GM19372 (cell line): ENCODE measurements at regions not wholly inside any gene's neighbourhood (a gene's known extent, or its start where the extent isn't known, plus 50 kb on each side); places are given as distances from the start of the nearest gene placed in this dataset.

Experiments
- ATAC-seq: cut with Tn5 transposase; IDR thresholded peaks from one replicate; pipeline ENCODE4 v1.9.1; 2021; ENCODE audit warnings: mild to moderate bottlenecking, low read depth, moderate library complexity; ENCODE audit not compliant: unreplicated experiment

GRCh38 chr14:54335569-54336155, 61.1 kb upstream of the CDKN3 start:
- no peak for ATAC-seq

- ATAC-seq, result no peak
These were observed 59.5 kb upstream of the CDKN3 start for GRCh38 chr14:54337314-54337713.

- no peak for ATAC-seq
These were observed 58.0 kb upstream of the CDKN3 start for GRCh38 chr14:54338696-54339317.

GRCh38 chr14:54339771-54340170, 57.0 kb upstream of the CDKN3 start:
- ATAC-seq, result no peak

GRCh38 chr14:54342806-54343205, 54.0 kb upstream of the CDKN3 start:
- no peak for ATAC-seq

- ATAC-seq, result no peak
These were observed 53.3 kb upstream of the CDKN3 start for GRCh38 chr14:54343272-54344121.

GRCh38 chr14:54344445-54344844, 52.4 kb upstream of the CDKN3 start:
- ATAC-seq, result no peak

- ATAC-seq, result no peak
These were observed 50.5 kb upstream of the CDKN3 start for GRCh38 chr14:54346257-54346656.
